H1 (cell line): ENCODE measurements at regions not wholly inside any gene's neighbourhood (a gene's known extent, or its start where the extent isn't known, plus 50 kb on each side); places are given as distances from the start of the nearest gene placed in this dataset.

Experiments used
- CTCF ChIA-PET: fragments of 300-600 bp; sonication (Branson Sonifier 250); formaldehyde crosslinking; loops from one replicate; lab custom pipeline; 2021; ENCODE audit not compliant: partially characterized antibody; lab: Charles Lee
- POLR2A ChIA-PET: fragments of 300-600 bp; sonication (Branson Sonifier 250); formaldehyde crosslinking; loops from one replicate; lab custom pipeline; 2021; ENCODE audit warnings: inconsistent platforms; ENCODE audit not compliant: partially characterized antibody; lab: Charles Lee
- DNase-seq, 2 experiments: peaks; one replicate each; pipeline versions ENCODE4 v3.0.0 to v3.0.0-alpha.2; 2010 to 2022; ENCODE audit warnings: low spot score in 2 of 2, low read depth in 1 of 2, mixed read lengths in 1 of 2
- FAIRE-seq: peaks from 2 replicates; lab custom pipeline; 2011; peaks lifted over from hg19 to GRCh38; lab: Jason Lieb, UNC
- H2AFZ ChIP-seq: 2 replicates; pipeline ENCODE4 v1.8.1; 2012; ENCODE audit warnings: low read length, inconsistent platforms
- H2AK5ac ChIP-seq: 2 replicates; pipeline ENCODE4 v1.6.1; 2013; ENCODE audit warnings: low read depth, low read length
- H2BK120ac ChIP-seq: replicated peaks from 2 replicates; pipeline ENCODE3; 2013; ENCODE audit warnings: low read depth, low read length, inconsistent platforms
- H2BK12ac ChIP-seq: 2 replicates; pipeline ENCODE4 v1.6.1; 2013; ENCODE audit warnings: low read depth, low read length
- H2BK15ac ChIP-seq: 2 replicates; pipeline ENCODE4 v1.6.1; 2013; ENCODE audit warnings: low read length
- H2BK20ac ChIP-seq: 2 replicates; pipeline ENCODE4 v1.6.1; 2013; ENCODE audit warnings: low read length
- H2BK5ac ChIP-seq: 2 replicates; pipeline ENCODE4 v1.6.1; 2013; ENCODE audit warnings: low read depth, low read length
- H3K14ac ChIP-seq: 2 replicates; pipeline ENCODE4 v1.6.1; 2013; ENCODE audit warnings: inconsistent platforms; ENCODE audit not compliant: insufficient read length
- H3K18ac ChIP-seq: 2 replicates; pipeline ENCODE4 v1.6.1; 2013; ENCODE audit warnings: low read length; ENCODE audit errors: extremely low read depth
- H3K23ac ChIP-seq: 2 replicates; pipeline ENCODE4 v1.6.1; 2013; ENCODE audit warnings: inconsistent platforms; ENCODE audit not compliant: insufficient read length
- H3K23me2 ChIP-seq: 2 replicates; pipeline ENCODE4 v1.6.1; 2013; ENCODE audit warnings: low read depth, low read length
- H3K27ac ChIP-seq: 2 replicates; pipeline ENCODE4 v1.6.1; 2011; ENCODE audit warnings: low read depth, low read length, inconsistent platforms
- H3K27me3 ChIP-seq, 4 experiments: replicated peaks in 1 of 4; 1 replicate in 1 of 4; 2 replicates in 3 of 4; pipeline versions ENCODE4 v1.6.1 to v1.8.1; 2011 to 2013; ENCODE audit warnings: low read length in 3 of 4, mild to moderate bottlenecking in 3 of 4, inconsistent platforms in 2 of 4, mixed read lengths in 2 of 4, moderate library complexity in 1 of 4; ENCODE audit not compliant: control insufficient read depth in 3 of 4, insufficient read depth in 3 of 4; ENCODE audit errors: extremely low read depth in 1 of 4
- H3K36me3 ChIP-seq, 4 experiments: 2 replicates each; pipeline versions ENCODE4 v1.6.1 to v1.8.1; 2011 to 2013; ENCODE audit warnings: mild to moderate bottlenecking in 4 of 4, low read length in 3 of 4, moderate library complexity in 2 of 4, control low read depth in 1 of 4, inconsistent platforms in 1 of 4; ENCODE audit not compliant: insufficient read depth in 4 of 4, control insufficient read depth in 2 of 4
- H3K4ac ChIP-seq: replicated peaks from 2 replicates; pipeline ENCODE3; 2013; ENCODE audit warnings: low read length, low read depth, mixed read lengths, inconsistent platforms; ENCODE audit not compliant: insufficient read length
- H3K4me1 ChIP-seq, 4 experiments: replicated peaks in 1 of 4; 1 replicate in 1 of 4; 2 replicates in 3 of 4; pipeline versions ENCODE4 v1.6.1 to v1.8.1; 2011 to 2013; ENCODE audit warnings: low read length in 3 of 4, inconsistent platforms in 2 of 4, mixed read lengths in 1 of 4; ENCODE audit not compliant: insufficient read depth in 4 of 4, control insufficient read depth in 3 of 4
- H3K4me2 ChIP-seq, 2 experiments: 2 replicates each; pipeline versions ENCODE4 v1.6.1 to v1.8.1; 2011 to 2013; ENCODE audit warnings: low read depth in 2 of 2, low read length in 2 of 2, control low read depth in 1 of 2, inconsistent platforms in 1 of 2, mild to moderate bottlenecking in 1 of 2; ENCODE audit not compliant: insufficient read depth in 1 of 2
- H3K4me3 ChIP-seq, 4 experiments: fragments of 200-600, 300-600 bp in 1 of 4; sonication (generic), shearing (Covaris generic), sonication (Bioruptor Twin) in 1 of 4; 2 replicates each; pipeline versions ENCODE4 v1.5.1 to v1.8.1; 2011 to 2016; ENCODE audit warnings: low read length in 4 of 4, low read depth in 3 of 4, control low read depth in 2 of 4, inconsistent platforms in 2 of 4, mild to moderate bottlenecking in 2 of 4, mixed read lengths in 1 of 4, moderate library complexity in 1 of 4; ENCODE audit not compliant: insufficient read depth in 2 of 4; ENCODE audit errors: extremely low read depth in 1 of 4
- H3K56ac ChIP-seq: replicated peaks from 2 replicates; pipeline ENCODE3; 2013; ENCODE audit warnings: low read depth, mild to moderate bottlenecking, mixed read lengths, low read length, inconsistent platforms; ENCODE audit not compliant: insufficient read length
- H3K79me1 ChIP-seq: 2 replicates; pipeline ENCODE4 v1.6.1; 2013; ENCODE audit warnings: low read depth, low read length, control low read depth
- H3K79me2 ChIP-seq, 2 experiments: 2 replicates each; pipeline versions ENCODE4 v1.6.1 to v1.8.1; 2012 to 2013; ENCODE audit warnings: low read length in 2 of 2, mild to moderate bottlenecking in 2 of 2, inconsistent platforms in 1 of 2; ENCODE audit not compliant: insufficient read depth in 2 of 2, control insufficient read depth in 1 of 2
- H3K9ac ChIP-seq, 4 experiments: replicated peaks in 1 of 4; 1 replicate in 1 of 4; 2 replicates in 3 of 4; pipeline versions ENCODE4 v1.6.1 to v1.8.1; 2011 to 2013; ENCODE audit warnings: low read depth in 3 of 4, low read length in 3 of 4, control low read depth in 2 of 4, mild to moderate bottlenecking in 2 of 4, moderate library complexity in 2 of 4, inconsistent platforms in 1 of 4; ENCODE audit errors: extremely low read depth in 1 of 4
- H3K9me3 ChIP-seq, 2 experiments: 2 replicates each; pipeline versions ENCODE4 v1.6.1 to v1.8.1; 2012 to 2013; ENCODE audit warnings: mild to moderate bottlenecking in 2 of 2, moderate library complexity in 2 of 2, control low read depth in 1 of 2, inconsistent platforms in 1 of 2, low read depth in 1 of 2, low read length in 1 of 2, mixed read lengths in 1 of 2; ENCODE audit not compliant: insufficient read depth in 2 of 2
- H4K20me1 ChIP-seq, 2 experiments: replicated peaks in 1 of 2; 2 replicates each; pipeline versions ENCODE3 to v1.8.1; 2011 to 2013; ENCODE audit warnings: inconsistent platforms in 2 of 2, low read length in 2 of 2, mild to moderate bottlenecking in 1 of 2; ENCODE audit not compliant: insufficient read depth in 2 of 2, control insufficient read depth in 1 of 2
- H4K5ac ChIP-seq: 2 replicates; pipeline ENCODE4 v1.6.1; 2013; ENCODE audit warnings: low read length, low read depth, mixed read lengths, inconsistent platforms; ENCODE audit not compliant: insufficient read length
- H4K8ac ChIP-seq: 2 replicates; pipeline ENCODE4 v1.8.0; 2013; ENCODE audit warnings: mild to moderate bottlenecking, moderate library complexity, low read length, inconsistent platforms; ENCODE audit not compliant: insufficient read depth; ENCODE audit errors: extremely low read depth
- H4K91ac ChIP-seq: replicated peaks from 2 replicates; pipeline ENCODE3; 2013; ENCODE audit warnings: low read length, mixed read lengths, inconsistent platforms; ENCODE audit not compliant: insufficient read length
- GTF2F1 ChIP-seq: IDR thresholded peaks from 2 replicates; pipeline ENCODE4 v1.6.1; 2012; ENCODE audit warnings: low read depth, low read length, improper control_type of control experiment, borderline replicate concordance
- JUN ChIP-seq: IDR thresholded peaks from 2 replicates; pipeline ENCODE4 v1.6.1; 2011; ENCODE audit warnings: low read depth, mild to moderate bottlenecking, improper control_type of control experiment, low read length
- JUND ChIP-seq: IDR thresholded peaks from 2 replicates; pipeline ENCODE4 v1.6.1; 2011; ENCODE audit warnings: mild to moderate bottlenecking, improper control_type of control experiment, low read length
- RNF2 ChIP-seq: fragments of 200-900, 300-1000 bp; sonication (generic); IDR thresholded peaks from 2 replicates; pipeline ENCODE4 v1.7.1; 2016; ENCODE audit warnings: borderline replicate concordance, low read depth, mild to moderate bottlenecking, antibody characterized with exemption, low read length; ENCODE audit not compliant: poor library complexity, severe bottlenecking; ENCODE audit errors: missing control alignments
- WGBS, 2 experiments: shearing (Covaris generic) in 1 of 2; methylation state at CpG; one replicate each; pipeline versions ENCODE4 v1.1.6 to v1.1.7; 2013 to 2015; ENCODE audit warnings: low lambda C conversion rate in 2 of 2, mixed read lengths in 2 of 2, inconsistent platforms in 1 of 2, low coverage in 1 of 2, missing lambda C conversion rate in 1 of 2; ENCODE audit not compliant: insufficient replicate concordance in 2 of 2, insufficient coverage in 1 of 2, insufficient read length in 1 of 2; ENCODE audit errors: extremely low coverage in 1 of 2, missing lambda C conversion rate in 1 of 2; 5-methylcytosine and 5-hydroxymethylcytosine counted together

GRCh38 chr5:68995845-68996545 is 97.8 kb upstream of the SLC30A5 start:
- H4K91ac ChIP-seq = no peak overlapping the region
- no peaks in the 10 kb centered on the region for H3K79me2 ChIP-seq
- no peaks in the 10 kb centered on the region for H3K79me1 ChIP-seq
- H3K14ac ChIP-seq = no peak overlapping the region
- no peak overlapping the region for H2BK5ac ChIP-seq
- H3K4me3 ChIP-seq = no peak overlapping the region
- no peak overlapping the region for H2BK15ac ChIP-seq
- H3K36me3 ChIP-seq = no peaks in the 10 kb centered on the region
- 82% methylated on average over 11 of the region's 11 CpGs; no CpG with 5 or more reads in 1 of the 2 experiments for WGBS, 2 experiments
- no peak overlapping the region for H2BK120ac ChIP-seq
- H3K4me1 ChIP-seq = no peaks in the 10 kb centered on the region
- no peak overlapping the region for H2AK5ac ChIP-seq
- DNase-seq (no peak), FAIRE-seq (no peak)
- no peak overlapping the region for H2BK12ac ChIP-seq
- H3K56ac ChIP-seq = no peak overlapping the region
- no peak overlapping the region for H3K18ac ChIP-seq
- ChIA-PET CTCF (interaction anchor here (0.9 to 1.0 kb wide), 2 partner anchors 26 to 285 kb away, joined by 3 read pairs; no protein-coding TSS in a partner anchor), POLR2A (interaction anchor here (0.9 kb wide), 1 partner anchor 194 kb away, joined by 3 read pairs; no protein-coding TSS in a partner anchor)
- no peak overlapping the region for H2BK20ac ChIP-seq
- H4K20me1 ChIP-seq = no peaks in the 10 kb centered on the region
- no peak overlapping the region for H3K4ac ChIP-seq
- no peak overlapping the region for H3K23ac ChIP-seq
- no peak for TF ChIP-seq GTF2F1
- TF ChIP-seq JUND = no peak
- TF ChIP-seq JUN = no peak
- TF ChIP-seq RNF2 = no peak
- H4K8ac ChIP-seq = no peak overlapping the region
- no peak overlapping the region for H3K9ac ChIP-seq
- no peaks in the 10 kb centered on the region for H3K9me3 ChIP-seq
- H2AFZ ChIP-seq = no peak overlapping the region
- H3K4me2 ChIP-seq = no peak overlapping the region
- H3K27ac ChIP-seq = no peak overlapping the region
- H4K5ac ChIP-seq = no peak overlapping the region
- H3K23me2 ChIP-seq = no peaks in the 10 kb centered on the region
- no peaks in the 10 kb centered on the region for H3K27me3 ChIP-seq
